ENCODE measurements at regions not wholly inside any gene's neighbourhood (a gene's known extent, or its start where the extent isn't known, plus 50 kb on each side); places are given as distances from the start of the nearest gene placed in this dataset.

DNA sequence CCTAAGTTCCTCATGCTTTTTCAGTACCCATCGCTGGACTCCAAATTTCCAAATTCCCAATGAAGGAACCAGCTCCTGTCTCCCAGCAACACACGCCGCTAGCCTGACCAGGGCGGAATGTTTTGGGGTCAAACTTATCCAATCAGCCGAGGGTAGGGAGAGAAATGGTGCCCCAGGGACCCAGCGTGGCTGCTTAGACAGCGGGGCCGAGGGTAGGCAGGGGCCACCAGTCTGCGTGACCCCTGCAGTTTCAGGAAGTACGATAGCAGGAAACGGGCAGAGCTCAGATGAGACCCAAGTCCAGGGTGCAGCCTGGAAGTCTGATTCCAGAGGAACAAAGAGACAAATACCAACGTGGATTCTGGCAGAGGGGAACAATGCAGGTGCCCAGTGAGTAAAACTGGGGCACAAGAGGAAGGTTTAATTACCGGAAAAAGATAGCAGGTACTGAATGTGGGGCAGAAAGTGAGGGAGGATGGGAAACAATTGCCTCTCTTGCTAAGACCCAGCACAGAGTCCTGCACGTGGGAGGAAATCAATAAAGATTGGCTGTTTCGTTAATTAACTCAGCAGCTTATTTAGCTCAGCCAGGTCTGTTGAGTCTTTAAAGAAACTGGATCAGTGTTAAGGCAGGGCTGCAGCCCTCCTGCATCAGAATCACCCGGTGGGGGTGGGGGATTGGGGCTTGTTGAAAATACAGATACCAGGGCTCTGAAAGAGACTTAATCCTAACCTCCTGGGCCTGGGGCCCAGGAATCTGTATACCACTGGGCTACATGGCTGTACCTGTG, 50.4 kb upstream of the NFE2L3 start:
- Histone ChIP-seq H3K4me1 (ENCODE audit: control insufficient read depth in 1 of 2, insufficient read depth in 1 of 2, low read depth in 1 of 2, low read length in 1 of 2) (peaks cover 28 to 50% of the 10 kb centered on the region in 2 experiments), H3K27ac (peak overlapping the region; percentile 72), H3K27me3 (no peaks in the 10 kb centered on the region), H3K9me3 (no peaks in the 10 kb centered on the region), H3K4me3 (ENCODE audit: low read depth in 1 of 2, low read length in 1 of 2) (peak overlapping the region; percentile 61 to 65), H3K36me3 (no peaks in the 10 kb centered on the region)
- TF ChIP-seq, protein P1, sequence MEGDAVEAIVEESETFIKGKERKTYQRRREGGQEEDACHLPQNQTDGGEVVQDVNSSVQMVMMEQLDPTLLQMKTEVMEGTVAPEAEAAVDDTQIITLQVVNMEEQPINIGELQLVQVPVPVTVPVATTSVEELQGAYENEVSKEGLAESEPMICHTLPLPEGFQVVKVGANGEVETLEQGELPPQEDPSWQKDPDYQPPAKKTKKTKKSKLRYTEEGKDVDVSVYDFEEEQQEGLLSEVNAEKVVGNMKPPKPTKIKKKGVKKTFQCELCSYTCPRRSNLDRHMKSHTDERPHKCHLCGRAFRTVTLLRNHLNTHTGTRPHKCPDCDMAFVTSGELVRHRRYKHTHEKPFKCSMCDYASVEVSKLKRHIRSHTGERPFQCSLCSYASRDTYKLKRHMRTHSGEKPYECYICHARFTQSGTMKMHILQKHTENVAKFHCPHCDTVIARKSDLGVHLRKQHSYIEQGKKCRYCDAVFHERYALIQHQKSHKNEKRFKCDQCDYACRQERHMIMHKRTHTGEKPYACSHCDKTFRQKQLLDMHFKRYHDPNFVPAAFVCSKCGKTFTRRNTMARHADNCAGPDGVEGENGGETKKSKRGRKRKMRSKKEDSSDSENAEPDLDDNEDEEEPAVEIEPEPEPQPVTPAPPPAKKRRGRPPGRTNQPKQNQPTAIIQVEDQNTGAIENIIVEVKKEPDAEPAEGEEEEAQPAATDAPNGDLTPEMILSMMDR (IDR thresholded peaks at IDR 0.05): no peak

DNA sequence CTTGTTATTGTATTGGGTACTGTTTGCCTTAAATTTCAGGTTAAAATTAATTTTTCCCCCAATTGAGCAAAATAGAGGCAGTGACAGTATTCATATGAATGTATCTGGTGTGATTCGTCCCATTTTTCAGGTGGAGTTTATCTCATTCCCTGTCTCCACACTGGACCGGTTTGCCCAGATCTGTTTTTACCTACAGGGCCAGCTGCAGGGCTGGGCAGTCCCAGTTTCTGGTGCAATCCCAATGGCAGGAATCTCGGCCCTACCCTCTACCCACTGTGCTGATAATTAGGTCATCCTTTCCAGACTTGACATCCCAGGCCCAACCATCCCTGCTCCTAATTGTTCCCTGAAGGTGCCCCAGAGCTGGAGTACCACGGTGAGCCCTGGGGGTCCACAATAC, 49.8 kb upstream of the NFE2L3 start:
- no peaks in the 10 kb centered on the region for H3K36me3 ChIP-seq
- H3K4me1 ChIP-seq (ENCODE audit: control insufficient read depth in 1 of 2, insufficient read depth in 1 of 2, low read depth in 1 of 2, low read length in 1 of 2): peaks cover 28 to 50% of the 10 kb centered on the region in 2 experiments
- TF ChIP-seq, protein P1 (IDR thresholded peaks at IDR 0.05): no peak
- no peak overlapping the region for H3K4me3 ChIP-seq (ENCODE audit: low read depth in 1 of 2, low read length in 1 of 2)
- H3K9me3 ChIP-seq: no peaks in the 10 kb centered on the region
- H3K27ac ChIP-seq: no peak overlapping the region
- H3K27me3 ChIP-seq: no peaks in the 10 kb centered on the region

Data from neutrophil (primary cell).